GM19467 (cell line): ENCODE measurements at regions not wholly inside any gene's neighbourhood (a gene's known extent, or its start where the extent isn't known, plus 50 kb on each side); places are given as distances from the start of the nearest gene placed in this dataset.

Source experiments
- ATAC-seq: cut with Tn5 transposase; IDR thresholded peaks from one replicate; pipeline ENCODE4 v1.9.1; 2021; ENCODE audit warnings: mild to moderate bottlenecking, moderate library complexity; ENCODE audit not compliant: unreplicated experiment

GRCh38 chr20:16944745-16945144 lies 196.6 kb downstream of the OTOR start:
- ATAC-seq, result no peak

GRCh38 chr20:16945619-16946018 lies 197.5 kb downstream of the OTOR start:
- ATAC-seq, result no peak

- ATAC-seq, result no peak
These were observed 197.9 kb downstream of the OTOR start for GRCh38 chr20:16946097-16946496.

- ATAC-seq, result no peak
These were observed 199.3 kb downstream of the OTOR start for GRCh38 chr20:16947479-16947878.

- ATAC-seq, result no peak
These were observed 203.7 kb downstream of the OTOR start for GRCh38 chr20:16951876-16952275.

GRCh38 chr20:16952965-16953364 lies 204.8 kb downstream of the OTOR start:
- no peak for ATAC-seq

GRCh38 chr20:16953858-16954257 lies 205.7 kb downstream of the OTOR start:
- no peak for ATAC-seq

- no peak for ATAC-seq
These were observed 207.3 kb downstream of the OTOR start for GRCh38 chr20:16955462-16955861.

GRCh38 chr20:16955971-16956370 lies 207.8 kb downstream of the OTOR start:
- ATAC-seq, result no peak

GRCh38 chr20:16965401-16965800 lies 217.2 kb downstream of the OTOR start:
- ATAC-seq, result no peak

- ATAC-seq, result no peak
These were observed 218.2 kb downstream of the OTOR start for GRCh38 chr20:16966276-16966880.

GRCh38 chr20:16968099-16968498 lies 219.9 kb downstream of the OTOR start:
- no peak for ATAC-seq

GRCh38 chr20:16970776-16971175 lies 222.6 kb downstream of the OTOR start:
- ATAC-seq, result no peak

GRCh38 chr20:16974080-16974854 lies 226.1 kb downstream of the OTOR start:
- ATAC-seq, result no peak

GRCh38 chr20:16974855-16975162 lies 226.7 kb downstream of the OTOR start:
- ATAC-seq, result no peak

GRCh38 chr20:16975682-16976081 lies 227.5 kb downstream of the OTOR start:
- no peak for ATAC-seq

GRCh38 chr20:16978497-16978896 lies 230.3 kb downstream of the OTOR start:
- no peak for ATAC-seq

- ATAC-seq, result no peak
These were observed 234.1 kb downstream of the OTOR start for GRCh38 chr20:16982091-16982726.

GRCh38 chr20:16984481-16984880 lies 236.3 kb downstream of the OTOR start:
- no peak for ATAC-seq

GRCh38 chr20:17003170-17003870 lies 223.5 kb upstream of the PCSK2 start:
- ATAC-seq, result no peak

GRCh38 chr20:17010181-17010580 lies 216.7 kb upstream of the PCSK2 start:
- no peak for ATAC-seq
